ENCODE measurements at regions not wholly inside any gene's neighbourhood (a gene's known extent, or its start where the extent isn't known, plus 50 kb on each side); places are given as distances from the start of the nearest gene placed in this dataset.

DNA sequence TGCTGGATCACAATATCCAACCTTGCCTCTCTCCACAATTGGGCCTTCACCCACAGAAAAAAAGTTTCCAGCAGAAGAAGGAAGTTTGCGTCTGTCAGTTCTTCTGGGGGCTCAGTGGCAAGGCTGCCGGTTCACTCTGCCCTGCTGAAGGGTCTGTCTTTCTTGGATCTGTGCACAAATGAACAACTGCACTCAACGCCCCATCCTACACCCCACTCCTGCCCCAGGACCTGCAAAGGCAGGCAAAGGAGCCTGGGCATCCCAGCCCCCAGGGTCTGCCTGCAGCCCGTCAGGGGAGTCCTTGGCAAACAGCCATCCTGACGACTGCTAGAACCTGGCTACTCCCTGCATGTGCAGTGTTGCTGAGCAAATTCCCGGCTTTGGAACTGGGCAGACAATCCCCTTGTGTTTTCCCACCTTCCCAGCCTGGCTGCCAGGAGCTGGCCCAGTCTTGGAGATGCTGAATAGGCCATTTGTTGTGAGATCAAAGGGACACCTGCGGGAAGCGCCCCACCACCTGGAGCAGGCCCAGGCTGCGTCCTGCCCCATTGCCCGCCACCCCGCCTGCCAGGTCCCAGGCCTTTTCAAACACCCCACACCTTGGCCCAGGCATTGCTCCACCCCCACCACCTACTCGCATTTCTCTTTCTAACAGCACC, 311.9 kb downstream of the BCL11B start:
- TF ChIP-seq, protein P1, sequence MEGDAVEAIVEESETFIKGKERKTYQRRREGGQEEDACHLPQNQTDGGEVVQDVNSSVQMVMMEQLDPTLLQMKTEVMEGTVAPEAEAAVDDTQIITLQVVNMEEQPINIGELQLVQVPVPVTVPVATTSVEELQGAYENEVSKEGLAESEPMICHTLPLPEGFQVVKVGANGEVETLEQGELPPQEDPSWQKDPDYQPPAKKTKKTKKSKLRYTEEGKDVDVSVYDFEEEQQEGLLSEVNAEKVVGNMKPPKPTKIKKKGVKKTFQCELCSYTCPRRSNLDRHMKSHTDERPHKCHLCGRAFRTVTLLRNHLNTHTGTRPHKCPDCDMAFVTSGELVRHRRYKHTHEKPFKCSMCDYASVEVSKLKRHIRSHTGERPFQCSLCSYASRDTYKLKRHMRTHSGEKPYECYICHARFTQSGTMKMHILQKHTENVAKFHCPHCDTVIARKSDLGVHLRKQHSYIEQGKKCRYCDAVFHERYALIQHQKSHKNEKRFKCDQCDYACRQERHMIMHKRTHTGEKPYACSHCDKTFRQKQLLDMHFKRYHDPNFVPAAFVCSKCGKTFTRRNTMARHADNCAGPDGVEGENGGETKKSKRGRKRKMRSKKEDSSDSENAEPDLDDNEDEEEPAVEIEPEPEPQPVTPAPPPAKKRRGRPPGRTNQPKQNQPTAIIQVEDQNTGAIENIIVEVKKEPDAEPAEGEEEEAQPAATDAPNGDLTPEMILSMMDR (conservative IDR thresholded peaks at IDR 0.05; ENCODE audit: low read depth, low read length) = no peak
- TF ChIP-seq USF2 (IDR thresholded peaks at IDR 0.05; ENCODE audit: low read depth, low read length) = no peak
- TF ChIP-seq, protein P2, sequence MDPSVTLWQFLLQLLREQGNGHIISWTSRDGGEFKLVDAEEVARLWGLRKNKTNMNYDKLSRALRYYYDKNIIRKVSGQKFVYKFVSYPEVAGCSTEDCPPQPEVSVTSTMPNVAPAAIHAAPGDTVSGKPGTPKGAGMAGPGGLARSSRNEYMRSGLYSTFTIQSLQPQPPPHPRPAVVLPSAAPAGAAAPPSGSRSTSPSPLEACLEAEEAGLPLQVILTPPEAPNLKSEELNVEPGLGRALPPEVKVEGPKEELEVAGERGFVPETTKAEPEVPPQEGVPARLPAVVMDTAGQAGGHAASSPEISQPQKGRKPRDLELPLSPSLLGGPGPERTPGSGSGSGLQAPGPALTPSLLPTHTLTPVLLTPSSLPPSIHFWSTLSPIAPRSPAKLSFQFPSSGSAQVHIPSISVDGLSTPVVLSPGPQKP (IDR thresholded peaks at IDR 0.05; ENCODE audit: borderline replicate concordance, low read depth, low read length) = no peak
- TF ChIP-seq POLR2A (IDR thresholded peaks at IDR 0.05; ENCODE audit: low read depth, low read length) = no peak
- TF ChIP-seq BHLHE40 (IDR thresholded peaks at IDR 0.05; ENCODE audit: low read depth, low read length) = no peak
- TF ChIP-seq MAFK (IDR thresholded peaks at IDR 0.05; ENCODE audit: low read depth, low read length) = no peak
- TF ChIP-seq SMC3 (IDR thresholded peaks at IDR 0.05; ENCODE audit: low read depth, low read length) = no peak
- no peak for TF ChIP-seq RAD21 (IDR thresholded peaks at IDR 0.05; ENCODE audit: low read length)
- TF ChIP-seq NFE2L2 (IDR thresholded peaks at IDR 0.05; ENCODE audit: low read depth, low read length) = no peak
- TF ChIP-seq MXI1 (IDR thresholded peaks at IDR 0.05; ENCODE audit: borderline replicate concordance, low read depth, low read length) = no peak
- TF ChIP-seq FOS (IDR thresholded peaks at IDR 0.05; ENCODE audit: low read depth, low read length) = no peak
- no peak for TF ChIP-seq CEBPB (IDR thresholded peaks at IDR 0.05; ENCODE audit: low read depth, low read length)
- TF ChIP-seq RCOR1 (IDR thresholded peaks at IDR 0.05; ENCODE audit: insufficient replicate concordance, low read length) = no peak
- no peak for TF ChIP-seq MAZ (IDR thresholded peaks at IDR 0.05; ENCODE audit: borderline replicate concordance, low read depth, low read length)

All from IMR-90 (cell line).